ENCODE measurements at regions not wholly inside any gene's neighbourhood (a gene's known extent, or its start where the extent isn't known, plus 50 kb on each side); places are given as distances from the start of the nearest gene placed in this dataset.
"Not testable (repeated sequence)": the region's sequence is repeated elsewhere in the genome, so short reads cannot be mapped to it uniquely, and the experiment has no call there.

- DNase-seq: no peak
- Histone ChIP-seq H3K27ac (ENCODE audit: low read length) (no peak overlapping the region), H4K20me1 (ENCODE audit: insufficient read depth, low read length) (no peaks in the 10 kb centered on the region), H3K27me3 (replicated peaks; ENCODE audit: insufficient read depth, low read length) (no peaks in the 10 kb centered on the region), H3K36me3 (replicated peaks; ENCODE audit: insufficient read depth, low read length) (no peaks in the 10 kb centered on the region), H3K4me2 (ENCODE audit: low read depth, low read length) (no peak overlapping the region), H3K9ac (ENCODE audit: low read length) (no peak overlapping the region), H3K4me3 (ENCODE audit: low read length) (no peak overlapping the region), H3F3A (ENCODE audit: insufficient read depth, low read length) (no peaks in the 10 kb centered on the region), H3K4me1 (ENCODE audit: low read length) (no peaks in the 10 kb centered on the region), H3K9me2 (replicated peaks; ENCODE audit: insufficient read depth, low read length) (no peaks in the 10 kb centered on the region), H2AFZ (ENCODE audit: low read length) (no peak overlapping the region), H3K79me2 (ENCODE audit: low read length) (no peaks in the 10 kb centered on the region), H3K9me3 (replicated peaks; ENCODE audit: insufficient read depth, low read length) (no peaks in the 10 kb centered on the region)
- TF ChIP-seq EZH2 (optimal IDR thresholded peaks at IDR 0.05; ENCODE audit: low read depth, low read length) (no peak), EZH2phosphoT487 (IDR thresholded peaks at IDR 0.05; ENCODE audit: low read length) (no peak), CTCF (IDR thresholded peaks at IDR 0.05; ENCODE audit: low read length) (no peak)
Measured at GRCh38 chr2:40690525-40690924, 238.6 kb upstream of the SLC8A1 start.

GRCh38 chr2:40700231-40700954 is 248.5 kb upstream of the SLC8A1 start:
- H3F3A ChIP-seq (ENCODE audit: insufficient read depth, low read length): no peaks in the 10 kb centered on the region
- no peaks in the 10 kb centered on the region for H4K20me1 ChIP-seq (ENCODE audit: insufficient read depth, low read length)
- no peak overlapping the region for H3K4me2 ChIP-seq (ENCODE audit: low read depth, low read length)
- no peaks in the 10 kb centered on the region for H3K9me3 ChIP-seq (replicated peaks; ENCODE audit: insufficient read depth, low read length)
- H2AFZ ChIP-seq (ENCODE audit: low read length): no peak overlapping the region
- no peak overlapping the region for H3K9ac ChIP-seq (ENCODE audit: low read length)
- H3K4me3 ChIP-seq (ENCODE audit: low read length): no peak overlapping the region
- no peaks in the 10 kb centered on the region for H3K79me2 ChIP-seq (ENCODE audit: low read length)
- no peaks in the 10 kb centered on the region for H3K9me2 ChIP-seq (replicated peaks; ENCODE audit: insufficient read depth, low read length)
- no peaks in the 10 kb centered on the region for H3K36me3 ChIP-seq (replicated peaks; ENCODE audit: insufficient read depth, low read length)
- no peak overlapping the region for H3K27ac ChIP-seq (ENCODE audit: low read length)
- no peak for DNase-seq
- H3K4me1 ChIP-seq (ENCODE audit: low read length): no peaks in the 10 kb centered on the region
- no peaks in the 10 kb centered on the region for H3K27me3 ChIP-seq (replicated peaks; ENCODE audit: insufficient read depth, low read length)
- TF ChIP-seq CTCF (IDR thresholded peaks at IDR 0.05; ENCODE audit: low read length) (no peak), EZH2phosphoT487 (IDR thresholded peaks at IDR 0.05; ENCODE audit: low read length) (no peak), EZH2 (optimal IDR thresholded peaks at IDR 0.05; ENCODE audit: low read depth, low read length) (no peak)

GRCh38 chr2:40712197-40712894 is 260.5 kb upstream of the SLC8A1 start:
- not testable (repeated sequence) for H3K36me3 ChIP-seq (replicated peaks; ENCODE audit: insufficient read depth, low read length); H3K4me1 ChIP-seq (ENCODE audit: low read length); H2AFZ ChIP-seq (ENCODE audit: low read length)

GRCh38 chr2:40716879-40717278 is 265.0 kb upstream of the SLC8A1 start:
- no peak overlapping the region for H3K4me3 ChIP-seq (ENCODE audit: low read length)
- TF ChIP-seq EZH2 (optimal IDR thresholded peaks at IDR 0.05; ENCODE audit: low read depth, low read length): no peak
- TF ChIP-seq EZH2phosphoT487 (IDR thresholded peaks at IDR 0.05; ENCODE audit: low read length): no peak
- H2AFZ ChIP-seq (ENCODE audit: low read length): no peak overlapping the region
- H3K79me2 ChIP-seq (ENCODE audit: low read length): no peaks in the 10 kb centered on the region
- H4K20me1 ChIP-seq (ENCODE audit: insufficient read depth, low read length): no peaks in the 10 kb centered on the region
- DNase-seq: no peak
- no peaks in the 10 kb centered on the region for H3K27me3 ChIP-seq (replicated peaks; ENCODE audit: insufficient read depth, low read length)
- H3K9me3 ChIP-seq (replicated peaks; ENCODE audit: insufficient read depth, low read length): no peaks in the 10 kb centered on the region
- H3K4me1 ChIP-seq (ENCODE audit: low read length): no peaks in the 10 kb centered on the region
- H3K36me3 ChIP-seq (replicated peaks; ENCODE audit: insufficient read depth, low read length): no peaks in the 10 kb centered on the region
- H3F3A ChIP-seq (ENCODE audit: insufficient read depth, low read length): no peaks in the 10 kb centered on the region
- H3K9ac ChIP-seq (ENCODE audit: low read length): no peak overlapping the region
- H3K9me2 ChIP-seq (replicated peaks; ENCODE audit: insufficient read depth, low read length): no peaks in the 10 kb centered on the region
- no peak overlapping the region for H3K4me2 ChIP-seq (ENCODE audit: low read depth, low read length)
- H3K27ac ChIP-seq (ENCODE audit: low read length): no peak overlapping the region

More at GRCh38 chr2:40712197-40712894, 260.5 kb upstream of the SLC8A1 start:
- not testable (repeated sequence) for H3K79me2 ChIP-seq (ENCODE audit: low read length); H3K4me2 ChIP-seq (ENCODE audit: low read depth, low read length); H3F3A ChIP-seq (ENCODE audit: insufficient read depth, low read length); H3K27me3 ChIP-seq (replicated peaks; ENCODE audit: insufficient read depth, low read length); H3K9me2 ChIP-seq (replicated peaks; ENCODE audit: insufficient read depth, low read length); H3K27ac ChIP-seq (ENCODE audit: low read length); H3K9me3 ChIP-seq (replicated peaks; ENCODE audit: insufficient read depth, low read length); H4K20me1 ChIP-seq (ENCODE audit: insufficient read depth, low read length); H3K4me3 ChIP-seq (ENCODE audit: low read length); DNase-seq; H3K9ac ChIP-seq (ENCODE audit: low read length)

All from MM.1S (cell line).